ENCODE measurements at regions not wholly inside any gene's neighbourhood (a gene's known extent, or its start where the extent isn't known, plus 50 kb on each side); places are given as distances from the start of the nearest gene placed in this dataset.

DNA sequence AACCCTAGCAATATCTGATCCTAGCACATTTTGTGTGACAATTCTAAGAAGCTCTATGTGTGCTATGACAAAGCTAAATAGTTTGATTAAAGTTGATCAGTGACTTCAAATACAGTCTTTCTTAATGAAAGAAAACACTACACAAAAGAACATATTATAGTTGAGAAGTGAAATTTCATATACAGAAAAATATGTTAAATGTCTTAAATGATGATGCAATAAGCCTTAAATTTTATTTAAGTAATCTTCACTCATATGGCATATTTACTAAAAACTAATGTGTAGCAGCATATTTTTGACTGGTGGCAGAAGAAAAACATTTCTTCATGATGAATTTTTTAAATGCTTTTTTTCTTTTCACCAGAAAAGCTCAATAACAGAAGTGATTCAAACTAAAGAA lies 485.5 kb downstream of the TUSC7 start:
- H3K4me1 ChIP-seq (ENCODE audit: insufficient read depth, low read length): no peaks in the 10 kb centered on the region
- no peak overlapping the region for H2AFZ ChIP-seq (ENCODE audit: low read depth, low read length)
- H3K27me3 Mint-ChIP-seq (ENCODE audit: low read depth, unreplicated experiment): no peaks in the 10 kb centered on the region
- no peaks in the 10 kb centered on the region for H3K36me3 Mint-ChIP-seq (ENCODE audit: low read depth, unreplicated experiment)
- FAIRE-seq: no peak
- H3K36me3 ChIP-seq (ENCODE audit: insufficient read depth, low read length): no peaks in the 10 kb centered on the region
- no peaks in the 10 kb centered on the region for H4K20me1 ChIP-seq (ENCODE audit: insufficient read depth, low read length)
- DNase-seq (ENCODE audit: low read depth): no peak
- no peak for TF ChIP-seq EZH2 (IDR thresholded peaks at IDR 0.05; ENCODE audit: insufficient read depth, low read length)
- TF ChIP-seq, protein P1, sequence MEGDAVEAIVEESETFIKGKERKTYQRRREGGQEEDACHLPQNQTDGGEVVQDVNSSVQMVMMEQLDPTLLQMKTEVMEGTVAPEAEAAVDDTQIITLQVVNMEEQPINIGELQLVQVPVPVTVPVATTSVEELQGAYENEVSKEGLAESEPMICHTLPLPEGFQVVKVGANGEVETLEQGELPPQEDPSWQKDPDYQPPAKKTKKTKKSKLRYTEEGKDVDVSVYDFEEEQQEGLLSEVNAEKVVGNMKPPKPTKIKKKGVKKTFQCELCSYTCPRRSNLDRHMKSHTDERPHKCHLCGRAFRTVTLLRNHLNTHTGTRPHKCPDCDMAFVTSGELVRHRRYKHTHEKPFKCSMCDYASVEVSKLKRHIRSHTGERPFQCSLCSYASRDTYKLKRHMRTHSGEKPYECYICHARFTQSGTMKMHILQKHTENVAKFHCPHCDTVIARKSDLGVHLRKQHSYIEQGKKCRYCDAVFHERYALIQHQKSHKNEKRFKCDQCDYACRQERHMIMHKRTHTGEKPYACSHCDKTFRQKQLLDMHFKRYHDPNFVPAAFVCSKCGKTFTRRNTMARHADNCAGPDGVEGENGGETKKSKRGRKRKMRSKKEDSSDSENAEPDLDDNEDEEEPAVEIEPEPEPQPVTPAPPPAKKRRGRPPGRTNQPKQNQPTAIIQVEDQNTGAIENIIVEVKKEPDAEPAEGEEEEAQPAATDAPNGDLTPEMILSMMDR (IDR thresholded peaks at IDR 0.05; ENCODE audit: insufficient read depth, low read depth, low read length): no peak
- H3K9ac ChIP-seq (ENCODE audit: low read length): no peak overlapping the region
- H3K27ac Mint-ChIP-seq (ENCODE audit: unreplicated experiment): no peak overlapping the region
- H3K27ac ChIP-seq (ENCODE audit: low read depth, low read length): no peak overlapping the region
- H3K4me2 ChIP-seq (ENCODE audit: low read length): no peak overlapping the region
- H3K9me3 ChIP-seq (ENCODE audit: insufficient read depth, low read depth, low read length): no peaks in the 10 kb centered on the region
- no peaks in the 10 kb centered on the region for H3K9me3 Mint-ChIP-seq (ENCODE audit: unreplicated experiment)
- no peak overlapping the region for H3K4me3 Mint-ChIP-seq (ENCODE audit: unreplicated experiment)
- H3K4me1 Mint-ChIP-seq (ENCODE audit: low read depth, unreplicated experiment): no peaks in the 10 kb centered on the region
- H3K4me3 ChIP-seq (ENCODE audit: insufficient read depth, low read depth, low read length): no peak overlapping the region
- H3K27me3 ChIP-seq (ENCODE audit: insufficient read depth, low read length): no peaks in the 10 kb centered on the region
- H3K79me2 ChIP-seq (ENCODE audit: insufficient read depth, low read length): no peaks in the 10 kb centered on the region

DNA sequence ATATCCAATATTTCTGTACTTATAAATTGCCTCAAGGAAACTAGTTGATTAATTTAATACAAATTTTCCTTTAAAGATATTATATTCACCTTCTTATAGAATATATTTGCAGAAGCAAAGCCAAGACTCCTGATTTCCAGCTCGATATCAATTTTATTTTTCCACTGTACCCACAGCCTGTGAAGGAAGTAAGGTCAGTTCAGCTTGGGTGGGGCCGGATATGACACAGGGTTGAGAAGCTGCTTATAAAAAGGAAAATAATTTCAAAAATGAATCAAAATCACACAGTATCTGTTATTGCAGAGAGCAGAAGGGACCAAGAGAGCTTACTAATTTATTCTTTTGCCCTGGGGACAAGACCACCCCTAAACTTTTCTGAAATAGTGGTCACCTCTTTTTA lies 491.4 kb downstream of the TUSC7 start:
- Histone ChIP-seq H3K4me1 (ENCODE audit: insufficient read depth, low read length) (no peaks in the 10 kb centered on the region), H3K9me3 (ENCODE audit: insufficient read depth, low read depth, low read length) (no peaks in the 10 kb centered on the region), H2AFZ (ENCODE audit: low read depth, low read length) (no peak overlapping the region), H4K20me1 (ENCODE audit: insufficient read depth, low read length) (no peaks in the 10 kb centered on the region), H3K27ac (ENCODE audit: low read depth, low read length) (no peak overlapping the region), H3K4me3 (ENCODE audit: insufficient read depth, low read depth, low read length) (no peak overlapping the region), H3K9ac (ENCODE audit: low read length) (no peak overlapping the region), H3K79me2 (ENCODE audit: insufficient read depth, low read length) (no peaks in the 10 kb centered on the region), H3K4me2 (ENCODE audit: low read length) (no peak overlapping the region), H3K27me3 (ENCODE audit: insufficient read depth, low read length) (no peaks in the 10 kb centered on the region), H3K36me3 (ENCODE audit: insufficient read depth, low read length) (no peaks in the 10 kb centered on the region)
- TF ChIP-seq EZH2 (IDR thresholded peaks at IDR 0.05; ENCODE audit: insufficient read depth, low read length): no peak
- TF ChIP-seq, protein P1 (IDR thresholded peaks at IDR 0.05; ENCODE audit: insufficient read depth, low read depth, low read length): no peak
- Mint-ChIP-seq H3K4me1 (ENCODE audit: low read depth, unreplicated experiment) (no peaks in the 10 kb centered on the region), H3K36me3 (ENCODE audit: low read depth, unreplicated experiment) (no peaks in the 10 kb centered on the region), H3K9me3 (ENCODE audit: unreplicated experiment) (no peaks in the 10 kb centered on the region), H3K27me3 (ENCODE audit: low read depth, unreplicated experiment) (no peaks in the 10 kb centered on the region), H3K27ac (ENCODE audit: unreplicated experiment) (no peak overlapping the region), H3K4me3 (ENCODE audit: unreplicated experiment) (no peak overlapping the region)
- FAIRE-seq (no peak), DNase-seq (ENCODE audit: low read depth) (no peak)

DNA sequence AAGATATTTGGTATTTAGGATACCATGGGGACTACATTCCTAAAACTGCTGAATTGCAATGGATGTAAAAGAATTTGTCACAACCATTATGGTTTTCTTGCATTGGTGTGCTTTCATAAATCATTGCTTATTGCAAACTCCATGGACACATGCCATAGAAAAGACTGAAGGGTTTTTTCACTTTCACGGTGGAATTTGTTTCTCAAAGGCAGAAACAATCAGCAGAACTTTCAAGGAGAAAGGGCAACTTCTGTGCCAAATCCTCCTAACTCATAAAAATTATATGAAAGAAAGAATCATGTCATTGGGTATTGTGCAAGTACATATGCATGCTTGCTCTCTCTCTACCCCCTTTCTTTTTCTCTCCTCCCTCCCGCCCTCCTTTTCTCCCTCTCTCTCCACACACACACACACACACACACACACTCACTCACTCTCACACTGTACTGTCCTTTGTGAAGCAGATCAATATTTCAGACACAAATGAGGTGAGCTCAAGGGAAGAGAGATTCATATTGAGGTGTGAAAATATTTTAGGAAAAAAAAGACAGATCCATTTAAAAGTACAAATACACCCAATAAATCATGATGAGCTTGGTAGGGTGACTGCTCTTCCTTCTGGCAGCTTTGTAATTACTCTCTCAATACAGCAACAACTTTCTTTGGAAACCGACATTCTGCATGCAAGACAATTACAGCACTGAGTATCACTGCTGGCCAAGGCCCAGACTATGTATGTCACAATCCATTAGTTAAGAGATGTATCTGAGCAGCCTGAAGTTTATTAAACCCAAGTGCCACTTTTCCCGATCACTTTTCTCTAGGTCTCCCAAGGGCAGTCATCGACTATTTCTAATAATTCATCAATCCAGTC lies 492.6 kb downstream of the TUSC7 start:
- TF ChIP-seq EZH2 (IDR thresholded peaks at IDR 0.05; ENCODE audit: insufficient read depth, low read length): no peak
- TF ChIP-seq, protein P1 (IDR thresholded peaks at IDR 0.05; ENCODE audit: insufficient read depth, low read depth, low read length): no peak
- Histone ChIP-seq H2AFZ (ENCODE audit: low read depth, low read length) (no peak overlapping the region), H3K27ac (ENCODE audit: low read depth, low read length) (no peak overlapping the region), H3K27me3 (ENCODE audit: insufficient read depth, low read length) (no peaks in the 10 kb centered on the region), H3K4me2 (ENCODE audit: low read length) (no peak overlapping the region), H3K36me3 (ENCODE audit: insufficient read depth, low read length) (no peaks in the 10 kb centered on the region), H3K4me3 (ENCODE audit: insufficient read depth, low read depth, low read length) (no peak overlapping the region), H3K4me1 (ENCODE audit: insufficient read depth, low read length) (no peaks in the 10 kb centered on the region), H3K9ac (ENCODE audit: low read length) (no peak overlapping the region), H4K20me1 (ENCODE audit: insufficient read depth, low read length) (no peaks in the 10 kb centered on the region), H3K9me3 (ENCODE audit: insufficient read depth, low read depth, low read length) (no peaks in the 10 kb centered on the region), H3K79me2 (ENCODE audit: insufficient read depth, low read length) (no peaks in the 10 kb centered on the region)
- Mint-ChIP-seq H3K27ac (ENCODE audit: unreplicated experiment) (no peak overlapping the region), H3K4me1 (ENCODE audit: low read depth, unreplicated experiment) (no peaks in the 10 kb centered on the region), H3K27me3 (ENCODE audit: low read depth, unreplicated experiment) (no peaks in the 10 kb centered on the region), H3K4me3 (ENCODE audit: unreplicated experiment) (no peak overlapping the region), H3K9me3 (ENCODE audit: unreplicated experiment) (no peaks in the 10 kb centered on the region), H3K36me3 (ENCODE audit: low read depth, unreplicated experiment) (no peaks in the 10 kb centered on the region)
- DNase-seq (ENCODE audit: low read depth) (no peak), FAIRE-seq (no peak)

All from astrocyte (in vitro differentiated cells and primary cell).